GM12878 (cell line): ENCODE measurements at regions not wholly inside any gene's neighbourhood (a gene's known extent, or its start where the extent isn't known, plus 50 kb on each side); places are given as distances from the start of the nearest gene placed in this dataset.

Experiments used
- ATAC-seq: fragments of 200-7000 bp; cut with Tn5 transposase; 3 replicates; pipeline ENCODE4 v1.9.1; 2020; ENCODE audit warnings: mild to moderate bottlenecking, moderate library complexity
- BruUV-seq: library from RNA; stranded (reverse); fragments of 400-500 nt; replicated peaks from 2 replicates; lab custom pipeline; 2021; lab: Mats Ljungman, UMichigan
- CTCF ChIA-PET: fragments of 300-600 bp; sonication (Branson Sonifier 250); formaldehyde crosslinking; extraction: SDS; loops from one replicate; lab custom pipeline; 2021; ENCODE audit warnings: inconsistent platforms; lab: Yijun Ruan, JAX
- POLR2A ChIA-PET: fragments of 350-600 bp; formaldehyde crosslinking; extraction: SDS; loops from one replicate; lab custom pipeline; 2021; ENCODE audit warnings: inconsistent platforms; lab: Charles Lee
- RAD21 ChIA-PET: fragments of 300-600 bp; sonication (Branson Sonifier 250); formaldehyde crosslinking; loops from one replicate; lab custom pipeline; 2023; ENCODE audit warnings: antibody characterized with exemption; ENCODE audit not compliant: unreplicated experiment; lab: Charles Lee
- SMC1A ChIA-PET: fragments of 300-600 bp; sonication (Branson Sonifier 250); formaldehyde crosslinking; loops from one replicate; lab custom pipeline; 2023; ENCODE audit not compliant: unreplicated experiment, uncharacterized antibody; lab: Charles Lee
- DNase-seq: peaks from one replicate; pipeline ENCODE4 v3.0.0-alpha.2; 2011; ENCODE audit warnings: low read depth, low spot score
- FAIRE-seq: peaks from 3 replicates; lab custom pipeline; 2011; peaks lifted over from hg19 to GRCh38; lab: Jason Lieb, UNC
- H2AFZ ChIP-seq: 2 replicates; pipeline ENCODE4 v1.6.0; 2011; ENCODE audit warnings: low read depth, low read length, control low read depth; ENCODE audit not compliant: control insufficient read depth
- H3K27ac ChIP-seq: 2 replicates; pipeline ENCODE4 v1.5.1; 2011; ENCODE audit warnings: control low read depth; ENCODE audit not compliant: control insufficient read depth, insufficient read depth
- H3K27me3 ChIP-seq, 2 experiments: replicated peaks in 1 of 2; 2 replicates each; pipeline versions ENCODE4 v1.6.0 to v1.6.1; 2011; ENCODE audit warnings: low read length in 1 of 2; ENCODE audit not compliant: control insufficient read depth in 2 of 2, insufficient read depth in 2 of 2
- H3K36me3 ChIP-seq, 2 experiments: 2 replicates each; pipeline ENCODE4 v1.5.1; 2011; ENCODE audit warnings: low read length in 1 of 2; ENCODE audit not compliant: control insufficient read depth in 2 of 2, insufficient read depth in 2 of 2
- H3K4me1 ChIP-seq: 2 replicates; pipeline ENCODE4 v1.6.1; 2011; ENCODE audit warnings: mild to moderate bottlenecking, low read length, moderate library complexity, mixed read lengths; ENCODE audit not compliant: control insufficient read depth, insufficient read depth
- H3K4me2 ChIP-seq: 2 replicates; pipeline ENCODE4 v1.6.0; 2011; ENCODE audit warnings: control low read depth; ENCODE audit not compliant: control insufficient read depth, insufficient read depth
- H3K4me3 ChIP-seq: fragments of 200-600 bp; sonication (generic); 2 replicates; pipeline ENCODE4 v1.5.1; 2016
- H3K79me2 ChIP-seq: 2 replicates; pipeline ENCODE4 v1.6.0; 2011; ENCODE audit warnings: low read length; ENCODE audit not compliant: control insufficient read depth, insufficient read depth
- H3K9ac ChIP-seq: 2 replicates; pipeline ENCODE4 v1.8.0; 2011; ENCODE audit warnings: low read length, control low read depth, mixed read lengths; ENCODE audit not compliant: control insufficient read depth, insufficient read depth
- H3K9me3 ChIP-seq: replicated peaks from 3 replicates; pipeline ENCODE4 v1.5.1; 2011; ENCODE audit warnings: mild to moderate bottlenecking, low read length; ENCODE audit not compliant: control insufficient read depth, insufficient read depth
- H4K20me1 ChIP-seq: 2 replicates; pipeline ENCODE4 v1.6.0; 2011; ENCODE audit not compliant: control insufficient read depth, insufficient read depth
- ASH2L ChIP-seq: fragments of 300-600, 200-600 bp; sonication (generic); IDR thresholded peaks from 2 replicates; pipeline ENCODE4 v1.6.1; 2017; ENCODE audit warnings: low read depth, mild to moderate bottlenecking, borderline replicate concordance
- EED ChIP-seq: sonication (generic); IDR thresholded peaks from 2 replicates; pipeline ENCODE4 v1.6.1; 2016; ENCODE audit warnings: antibody characterized with exemption, low read depth
- IKZF2 ChIP-seq, 2 experiments: fragments of 450-650 bp; IDR thresholded peaks; 2 replicates each; pipeline ENCODE4 v1.6.1; 2017; ENCODE audit warnings: mild to moderate bottlenecking in 2 of 2, moderate library complexity in 2 of 2
- MEF2A ChIP-seq: IDR thresholded peaks from 2 replicates; pipeline ENCODE4 v1.6.1; 2011; ENCODE audit warnings: low read depth, mild to moderate bottlenecking, low read length, moderate library complexity; ENCODE audit not compliant: insufficient read depth
- MXI1 ChIP-seq: fragments of 150-350 bp; IDR thresholded peaks from 2 replicates; pipeline ENCODE4 v1.6.1; 2011; ENCODE audit warnings: low read depth, mild to moderate bottlenecking, inconsistent platforms, low read length, improper control_type of control experiment
- RAD21 ChIP-seq: IDR thresholded peaks from 2 replicates; pipeline ENCODE4 v1.6.1; 2011; ENCODE audit warnings: mild to moderate bottlenecking, low read depth, low read length, moderate library complexity; ENCODE audit not compliant: insufficient read depth
- SUZ12 ChIP-seq: fragments of 200-600 bp; sonication (generic); IDR thresholded peaks from one replicate; pipeline ENCODE4 v1.6.1; 2018; ENCODE audit warnings: antibody characterized with exemption, mild to moderate bottlenecking; ENCODE audit not compliant: unreplicated experiment
- TBL1XR1 ChIP-seq: IDR thresholded peaks from 2 replicates; pipeline ENCODE4 v1.6.1; 2012; ENCODE audit warnings: low read depth, low read length, improper control_type of control experiment
- ZNF274 ChIP-seq: IDR thresholded peaks from one replicate; pipeline ENCODE4 v1.8.0; 2011; ENCODE audit not compliant: insufficient read length, insufficient read depth
- WGBS: methylation state at CpG from one replicate; pipeline ENCODE4 v1.1.6; 2016; ENCODE audit warnings: low lambda C conversion rate; ENCODE audit not compliant: insufficient replicate concordance, insufficient coverage; ENCODE audit errors: missing lambda C conversion rate; 5-methylcytosine and 5-hydroxymethylcytosine counted together
- in situ Hi-C: fragments of 300-500 bp; cut with MboI; formaldehyde crosslinking; loops from 9 replicates; pipeline ENCODE4 v1.14.3; 2018; ENCODE audit warnings: mixed read lengths
- intact Hi-C: fragments of 100-400 bp; cut with micrococcal nuclease; formaldehyde crosslinking; loops from one replicate; pipeline ENCODE4 v1.14.2; 2022; ENCODE audit not compliant: unreplicated experiment
- TF ChIP-seq, protein P1 (sequence below): fragments of 450-650 bp; IDR thresholded peaks from 2 replicates; pipeline ENCODE4 v1.6.1; 2017; ENCODE audit warnings: mild to moderate bottlenecking
- TF ChIP-seq, protein P2 (sequence below): fragments of 150-350 bp; IDR thresholded peaks from 2 replicates; pipeline ENCODE4 v1.6.1; 2014; ENCODE audit warnings: mild to moderate bottlenecking, low read depth, low read length
- TF ChIP-seq, protein P3 (sequence below): IDR thresholded peaks from 2 replicates; pipeline ENCODE4 v1.6.1; 2011; ENCODE audit warnings: low read depth, mild to moderate bottlenecking, low read length, moderate library complexity, borderline replicate concordance; ENCODE audit errors: extremely low read depth
- TF ChIP-seq, protein P4 (sequence below): IDR thresholded peaks from 2 replicates; pipeline ENCODE4 v1.6.1; 2011; ENCODE audit warnings: mild to moderate bottlenecking, low read depth, low read length, moderate library complexity; ENCODE audit not compliant: insufficient replicate concordance

DNA sequence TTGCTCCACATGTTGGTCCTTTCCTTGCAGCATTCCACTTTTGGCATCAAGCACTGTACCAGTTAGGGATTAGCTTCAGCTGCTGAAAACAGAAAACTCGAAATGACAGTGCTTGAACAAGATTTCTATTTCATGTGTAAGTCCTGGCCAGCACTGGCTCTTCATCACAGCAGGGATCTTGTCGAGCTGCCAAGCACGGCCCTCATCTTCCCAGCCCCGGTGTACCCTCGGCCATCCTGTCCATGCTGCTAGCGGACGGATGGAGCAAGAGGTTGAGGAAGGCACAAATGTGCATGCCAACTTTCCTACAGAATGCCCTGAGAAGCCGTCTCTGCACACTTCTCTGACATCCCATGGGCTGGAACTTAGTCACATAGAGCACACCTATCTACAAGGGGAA lies 130.6 kb downstream of the TENT4A start:
- H3K4me1 ChIP-seq = no peaks in the 10 kb centered on the region
- no peak for TF ChIP-seq TBL1XR1
- TF ChIP-seq RAD21 = no peak
- TF ChIP-seq MEF2A = no peak
- ChIA-PET CTCF (no interaction called here), SMC1A (no interaction called here), RAD21 (no interaction called here), POLR2A (no interaction called here)
- no peaks in the 10 kb centered on the region for H3K36me3 ChIP-seq
- in situ Hi-C loops (no loop called here), intact Hi-C loops (no loop called here)
- no TSS peak for BruUV-seq
- no peak overlapping the region for H3K4me2 ChIP-seq
- FAIRE-seq (no peak), DNase-seq (no peak), ATAC-seq (no peak)
- H3K9ac ChIP-seq = no peak overlapping the region
- H3K4me3 ChIP-seq = no peak overlapping the region
- H2AFZ ChIP-seq = no peak overlapping the region
- H3K27me3 ChIP-seq = peaks cover 3 to 9% of the 10 kb centered on the region in 2 experiments; a peak in 3 of 4 replicates
- no peak overlapping the region for H3K27ac ChIP-seq
- 22% methylated on average over 8 of the region's 8 CpGs for WGBS
- no peaks in the 10 kb centered on the region for H4K20me1 ChIP-seq
- no peaks in the 10 kb centered on the region for H3K79me2 ChIP-seq
- H3K9me3 ChIP-seq = no peaks in the 10 kb centered on the region; the same call in 2 of the 3 replicates

DNA sequence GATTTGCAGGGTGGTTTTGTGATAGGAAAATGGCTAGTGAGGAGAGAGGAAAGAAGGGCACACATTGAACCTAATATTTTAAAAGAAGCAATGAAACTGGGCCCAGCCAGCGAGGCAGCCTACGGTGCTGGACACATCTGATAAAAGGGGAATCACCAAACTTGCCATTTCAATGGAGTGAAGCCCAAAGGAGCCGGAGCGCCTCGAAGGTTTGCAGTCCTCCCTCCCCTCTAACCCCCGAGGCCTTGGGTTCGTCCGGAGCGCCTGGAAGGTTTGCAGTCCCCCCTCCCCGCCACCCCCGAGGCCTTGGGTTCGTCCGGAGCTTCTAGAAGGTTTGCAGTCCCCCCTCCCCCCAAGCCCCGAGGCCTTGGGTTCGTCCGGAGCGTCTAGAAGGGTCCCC lies 132.6 kb downstream of the TENT4A start:
- no peak for ATAC-seq
- FAIRE-seq = no peak
- Histone ChIP-seq H3K36me3 (no peaks in the 10 kb centered on the region), H4K20me1 (no peaks in the 10 kb centered on the region), H3K27ac (no peak overlapping the region), H3K27me3 (peaks cover 0 to 1% of the 10 kb centered on the region in 2 experiments; a peak in 2 of 4 replicates), H3K79me2 (no peaks in the 10 kb centered on the region), H3K4me3 (no peak overlapping the region), H3K9ac (no peak overlapping the region), H3K4me2 (no peak overlapping the region), H2AFZ (no peak overlapping the region), H3K4me1 (no peaks in the 10 kb centered on the region), H3K9me3 (no peaks in the 10 kb centered on the region; the same call in 2 of the 3 replicates)
- no peak for DNase-seq
- WGBS = 36% methylated on average over 9 of the region's 17 CpGs
- ChIA-PET CTCF (interaction anchor here (0.7 to 1.5 kb wide), 2 partner anchors 10 to 50 kb away, joined by 3 read pairs; no protein-coding TSS in a partner anchor), SMC1A (interaction anchor here (0.6 kb wide), 1 partner anchor 80 kb away, joined by 3 read pairs; no protein-coding TSS in a partner anchor), POLR2A (no interaction called here), RAD21 (no interaction called here)
- in situ Hi-C loops = no loop called here
- intact Hi-C loops = no loop called here
- no TSS peak for BruUV-seq
- TF ChIP-seq MXI1 (no peak), IKZF2 (IDR thresholded peaks at IDR 0.05) (no peak), SUZ12 (no peak), ZNF274 (no peak), ASH2L (no peak), EED (no peak)
- TF ChIP-seq, protein P1, sequence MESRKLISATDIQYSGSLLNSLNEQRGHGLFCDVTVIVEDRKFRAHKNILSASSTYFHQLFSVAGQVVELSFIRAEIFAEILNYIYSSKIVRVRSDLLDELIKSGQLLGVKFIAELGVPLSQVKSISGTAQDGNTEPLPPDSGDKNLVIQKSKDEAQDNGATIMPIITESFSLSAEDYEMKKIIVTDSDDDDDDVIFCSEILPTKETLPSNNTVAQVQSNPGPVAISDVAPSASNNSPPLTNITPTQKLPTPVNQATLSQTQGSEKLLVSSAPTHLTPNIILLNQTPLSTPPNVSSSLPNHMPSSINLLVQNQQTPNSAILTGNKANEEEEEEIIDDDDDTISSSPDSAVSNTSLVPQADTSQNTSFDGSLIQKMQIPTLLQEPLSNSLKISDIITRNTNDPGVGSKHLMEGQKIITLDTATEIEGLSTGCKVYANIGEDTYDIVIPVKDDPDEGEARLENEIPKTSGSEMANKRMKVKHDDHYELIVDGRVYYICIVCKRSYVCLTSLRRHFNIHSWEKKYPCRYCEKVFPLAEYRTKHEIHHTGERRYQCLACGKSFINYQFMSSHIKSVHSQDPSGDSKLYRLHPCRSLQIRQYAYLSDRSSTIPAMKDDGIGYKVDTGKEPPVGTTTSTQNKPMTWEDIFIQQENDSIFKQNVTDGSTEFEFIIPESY = no peak
- TF ChIP-seq, protein P2, sequence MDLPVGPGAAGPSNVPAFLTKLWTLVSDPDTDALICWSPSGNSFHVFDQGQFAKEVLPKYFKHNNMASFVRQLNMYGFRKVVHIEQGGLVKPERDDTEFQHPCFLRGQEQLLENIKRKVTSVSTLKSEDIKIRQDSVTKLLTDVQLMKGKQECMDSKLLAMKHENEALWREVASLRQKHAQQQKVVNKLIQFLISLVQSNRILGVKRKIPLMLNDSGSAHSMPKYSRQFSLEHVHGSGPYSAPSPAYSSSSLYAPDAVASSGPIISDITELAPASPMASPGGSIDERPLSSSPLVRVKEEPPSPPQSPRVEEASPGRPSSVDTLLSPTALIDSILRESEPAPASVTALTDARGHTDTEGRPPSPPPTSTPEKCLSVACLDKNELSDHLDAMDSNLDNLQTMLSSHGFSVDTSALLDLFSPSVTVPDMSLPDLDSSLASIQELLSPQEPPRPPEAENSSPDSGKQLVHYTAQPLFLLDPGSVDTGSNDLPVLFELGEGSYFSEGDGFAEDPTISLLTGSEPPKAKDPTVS = no peak
- TF ChIP-seq, protein P3, sequence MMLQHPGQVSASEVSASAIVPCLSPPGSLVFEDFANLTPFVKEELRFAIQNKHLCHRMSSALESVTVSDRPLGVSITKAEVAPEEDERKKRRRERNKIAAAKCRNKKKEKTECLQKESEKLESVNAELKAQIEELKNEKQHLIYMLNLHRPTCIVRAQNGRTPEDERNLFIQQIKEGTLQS = no peak
- TF ChIP-seq, protein P4, sequence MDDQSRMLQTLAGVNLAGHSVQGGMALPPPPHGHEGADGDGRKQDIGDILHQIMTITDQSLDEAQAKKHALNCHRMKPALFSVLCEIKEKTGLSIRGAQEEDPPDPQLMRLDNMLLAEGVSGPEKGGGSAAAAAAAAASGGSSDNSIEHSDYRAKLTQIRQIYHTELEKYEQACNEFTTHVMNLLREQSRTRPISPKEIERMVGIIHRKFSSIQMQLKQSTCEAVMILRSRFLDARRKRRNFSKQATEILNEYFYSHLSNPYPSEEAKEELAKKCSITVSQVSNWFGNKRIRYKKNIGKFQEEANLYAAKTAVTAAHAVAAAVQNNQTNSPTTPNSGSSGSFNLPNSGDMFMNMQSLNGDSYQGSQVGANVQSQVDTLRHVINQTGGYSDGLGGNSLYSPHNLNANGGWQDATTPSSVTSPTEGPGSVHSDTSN = no peak
